OCI-LY7 (cell line): ENCODE measurements at regions not wholly inside any gene's neighbourhood (a gene's known extent, or its start where the extent isn't known, plus 50 kb on each side); places are given as distances from the start of the nearest gene placed in this dataset.

Experiments
- BruUV-seq: library from RNA; stranded (reverse); fragments of 400-500 nt; replicated peaks from 2 replicates; lab custom pipeline; 2021; lab: Mats Ljungman, UMichigan
- CTCF ChIA-PET: fragments of 300-600 bp; sonication (Branson Sonifier 250); formaldehyde crosslinking; loops from one replicate; lab custom pipeline; 2022; ENCODE audit warnings: antibody characterized with exemption; ENCODE audit not compliant: unreplicated experiment; lab: Charles Lee
- POLR2A ChIA-PET: fragments of 300-600 bp; sonication (Branson Sonifier 250); formaldehyde crosslinking; loops from one replicate; lab custom pipeline; 2022; ENCODE audit warnings: antibody characterized with exemption; lab: Charles Lee
- DNase-seq: peaks from one replicate; pipeline ENCODE4 v3.0.0-alpha.2; 2015; ENCODE audit warnings: low spot score
- H2AFZ ChIP-seq: fragments of 200-600 bp; sonication (generic), shearing (Covaris generic); 2 replicates; pipeline ENCODE4 v1.6.1; 2014; ENCODE audit warnings: mild to moderate bottlenecking, antibody characterized with exemption, low read length, moderate library complexity
- H3K27ac ChIP-seq: fragments of 200-600 bp; sonication (generic); 2 replicates; pipeline ENCODE4 v1.5.1; 2014; ENCODE audit warnings: mixed run types, low read depth, mild to moderate bottlenecking, moderate library complexity, low read length, inconsistent platforms; ENCODE audit not compliant: poor library complexity, severe bottlenecking
- H3K36me3 ChIP-seq: fragments of 200-600 bp; sonication (generic); 2 replicates; pipeline ENCODE4 v1.6.1; 2014; ENCODE audit warnings: mild to moderate bottlenecking, antibody characterized with exemption, low read length, moderate library complexity, mixed read lengths; ENCODE audit not compliant: insufficient read depth
- H3K4me1 ChIP-seq: fragments of 200-600 bp; sonication (generic); 2 replicates; pipeline ENCODE4 v1.5.1; 2014; ENCODE audit warnings: mild to moderate bottlenecking, low read length; ENCODE audit not compliant: insufficient read depth, poor library complexity, severe bottlenecking
- H3K4me2 ChIP-seq: fragments of 200-600 bp; sonication (generic); 2 replicates; pipeline ENCODE4 v1.6.1; 2014; ENCODE audit warnings: mild to moderate bottlenecking, low read length
- H3K4me3 ChIP-seq: fragments of 200-600 bp; sonication (generic); 2 replicates; pipeline ENCODE4 v1.5.1; 2014; ENCODE audit warnings: mild to moderate bottlenecking, low read depth, low read length; ENCODE audit not compliant: poor library complexity, severe bottlenecking
- H3K79me2 ChIP-seq: fragments of 200-600 bp; sonication (generic); 2 replicates; pipeline ENCODE4 v1.6.1; 2016; ENCODE audit warnings: low read depth, mild to moderate bottlenecking, low read length, moderate library complexity, mixed read lengths; ENCODE audit not compliant: insufficient read depth
- H3K9me2 ChIP-seq: fragments of 200-600 bp; sonication (generic); 2 replicates; pipeline ENCODE4 v1.6.1; 2016; ENCODE audit warnings: mild to moderate bottlenecking, low read length, mixed read lengths; ENCODE audit not compliant: insufficient read depth
- H3K9me3 ChIP-seq: fragments of 200-600 bp; sonication (generic); 2 replicates; pipeline ENCODE4 v1.6.1; 2014; ENCODE audit warnings: mild to moderate bottlenecking, mixed run types, low read length, mixed read lengths
- H4K20me1 ChIP-seq: fragments of 200-600 bp; sonication (generic); 2 replicates; pipeline ENCODE4 v1.6.1; 2014; ENCODE audit warnings: mild to moderate bottlenecking, antibody characterized with exemption, low read length, moderate library complexity, mixed read lengths; ENCODE audit not compliant: insufficient read depth
- EZH2phosphoT487 ChIP-seq: fragments of 200-600 bp; sonication (generic); IDR thresholded peaks from 2 replicates; pipeline ENCODE4 v1.6.1; 2018; ENCODE audit warnings: low read depth, borderline replicate concordance, mild to moderate bottlenecking, mixed run types, antibody characterized with exemption, low read length, moderate library complexity, mixed read lengths
- intact Hi-C: fragments of 100-400 bp; cut with micrococcal nuclease; formaldehyde crosslinking; loops from one replicate; pipeline ENCODE4 v1.10.0; 2022; ENCODE audit not compliant: unreplicated experiment
- TF ChIP-seq, protein P1 (sequence below): fragments of 200-600 bp; sonication (generic); conservative IDR thresholded peaks from 2 replicates; pipeline ENCODE4 v1.5.1; 2014; ENCODE audit warnings: mild to moderate bottlenecking, antibody characterized with exemption, low read length, moderate library complexity, mixed read lengths

- Histone ChIP-seq H3K4me2 (no peak overlapping the region), H3K4me3 (no peak overlapping the region), H3K79me2 (no peaks in the 10 kb centered on the region), H4K20me1 (no peaks in the 10 kb centered on the region), H2AFZ (no peak overlapping the region), H3K27ac (no peak overlapping the region), H3K4me1 (no peaks in the 10 kb centered on the region), H3K36me3 (no peaks in the 10 kb centered on the region), H3K9me3 (no peaks in the 10 kb centered on the region), H3K9me2 (no peaks in the 10 kb centered on the region)
- POLR2A ChIA-PET: interaction anchor here (1.1 kb wide), 1 partner anchor 9 kb away, joined by 3 read pairs; no protein-coding TSS in a partner anchor
- TF ChIP-seq EZH2phosphoT487: no peak
- TF ChIP-seq, protein P1, sequence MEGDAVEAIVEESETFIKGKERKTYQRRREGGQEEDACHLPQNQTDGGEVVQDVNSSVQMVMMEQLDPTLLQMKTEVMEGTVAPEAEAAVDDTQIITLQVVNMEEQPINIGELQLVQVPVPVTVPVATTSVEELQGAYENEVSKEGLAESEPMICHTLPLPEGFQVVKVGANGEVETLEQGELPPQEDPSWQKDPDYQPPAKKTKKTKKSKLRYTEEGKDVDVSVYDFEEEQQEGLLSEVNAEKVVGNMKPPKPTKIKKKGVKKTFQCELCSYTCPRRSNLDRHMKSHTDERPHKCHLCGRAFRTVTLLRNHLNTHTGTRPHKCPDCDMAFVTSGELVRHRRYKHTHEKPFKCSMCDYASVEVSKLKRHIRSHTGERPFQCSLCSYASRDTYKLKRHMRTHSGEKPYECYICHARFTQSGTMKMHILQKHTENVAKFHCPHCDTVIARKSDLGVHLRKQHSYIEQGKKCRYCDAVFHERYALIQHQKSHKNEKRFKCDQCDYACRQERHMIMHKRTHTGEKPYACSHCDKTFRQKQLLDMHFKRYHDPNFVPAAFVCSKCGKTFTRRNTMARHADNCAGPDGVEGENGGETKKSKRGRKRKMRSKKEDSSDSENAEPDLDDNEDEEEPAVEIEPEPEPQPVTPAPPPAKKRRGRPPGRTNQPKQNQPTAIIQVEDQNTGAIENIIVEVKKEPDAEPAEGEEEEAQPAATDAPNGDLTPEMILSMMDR: no peak
- intact Hi-C loops: no loop called here
- CTCF ChIA-PET: no interaction called here
- no TSS peak for BruUV-seq
- no peak for DNase-seq
These were observed 550.2 kb upstream of the MIR17HG start for GRCh38 chr13:90797335-90797734.

DNA sequence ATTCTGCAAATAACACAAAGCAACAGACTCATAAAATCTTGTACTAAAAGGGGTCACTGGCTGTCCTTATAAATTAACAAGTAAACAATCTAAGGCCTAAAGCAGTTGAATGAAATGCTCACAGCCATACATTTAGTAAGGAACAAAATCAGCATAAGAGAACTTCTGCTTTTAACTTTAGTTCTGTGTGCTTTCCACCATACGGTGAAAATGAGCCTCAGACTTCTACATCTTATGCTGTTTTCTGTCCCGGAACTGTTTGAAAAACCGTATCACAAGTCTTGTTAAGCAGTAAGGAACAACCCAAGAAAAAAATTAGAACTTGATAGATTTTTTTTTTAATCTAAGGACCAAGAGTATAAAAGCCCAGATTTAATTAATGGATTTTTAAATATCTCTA, 549.1 kb upstream of the MIR17HG start:
- BruUV-seq: no TSS peak
- POLR2A ChIA-PET: no interaction called here
- CTCF ChIA-PET: no interaction called here
- Histone ChIP-seq H3K79me2 (no peaks in the 10 kb centered on the region), H3K4me3 (no peak overlapping the region), H3K9me3 (no peaks in the 10 kb centered on the region), H3K9me2 (no peaks in the 10 kb centered on the region), H3K4me2 (no peak overlapping the region), H2AFZ (no peak overlapping the region), H3K27ac (no peak overlapping the region), H3K36me3 (no peaks in the 10 kb centered on the region), H4K20me1 (no peaks in the 10 kb centered on the region), H3K4me1 (no peaks in the 10 kb centered on the region)
- intact Hi-C loops: no loop called here
- no peak for DNase-seq
- TF ChIP-seq, protein P1: no peak
- no peak for TF ChIP-seq EZH2phosphoT487

DNA sequence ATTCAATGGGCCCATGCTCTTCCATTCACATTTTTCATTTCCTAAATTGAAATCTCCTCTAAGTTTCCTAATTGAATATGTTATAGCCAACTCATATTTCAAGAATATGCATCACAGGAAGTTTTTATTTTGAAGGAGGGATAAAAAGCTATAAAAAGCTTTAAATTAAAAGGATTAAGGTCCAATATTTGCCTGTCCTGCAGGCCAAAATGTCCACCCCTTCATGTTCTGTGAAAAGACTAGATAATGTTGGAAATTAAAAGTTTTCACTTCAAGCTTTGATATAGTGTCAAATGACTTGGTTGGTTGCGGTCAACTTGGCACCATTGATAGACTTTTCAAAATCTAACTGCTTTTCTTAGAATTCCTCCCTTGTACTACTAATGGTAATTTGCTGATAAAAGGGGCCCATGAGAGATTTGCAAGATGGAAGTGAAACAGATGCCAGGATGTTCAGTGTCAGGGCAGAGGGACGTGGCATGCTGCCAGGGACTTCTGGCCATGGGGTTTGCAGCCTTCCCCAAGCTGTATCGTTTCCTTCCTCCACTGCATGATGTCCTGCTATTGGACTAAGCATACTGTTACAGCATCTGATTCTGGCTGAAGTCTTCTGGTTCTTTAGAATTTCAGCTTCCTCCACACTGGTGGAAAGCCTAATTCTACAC, 547.3 kb upstream of the MIR17HG start:
- BruUV-seq: no TSS peak
- no peak overlapping the region for H2AFZ ChIP-seq
- no peak for DNase-seq
- H3K4me3 ChIP-seq: no peak overlapping the region
- H3K9me2 ChIP-seq: no peaks in the 10 kb centered on the region
- no peaks in the 10 kb centered on the region for H3K4me1 ChIP-seq
- TF ChIP-seq, protein P1: no peak
- TF ChIP-seq EZH2phosphoT487: no peak
- no peaks in the 10 kb centered on the region for H3K9me3 ChIP-seq
- intact Hi-C loops: no loop called here
- CTCF ChIA-PET: no interaction called here
- no peaks in the 10 kb centered on the region for H3K36me3 ChIP-seq
- no peak overlapping the region for H3K27ac ChIP-seq
- POLR2A ChIA-PET: interaction anchor here (0.5 kb wide), 2 partner anchors 11 to 130 kb away, joined by 3 read pairs; no protein-coding TSS in a partner anchor
- no peaks in the 10 kb centered on the region for H4K20me1 ChIP-seq
- H3K4me2 ChIP-seq: no peak overlapping the region
- no peaks in the 10 kb centered on the region for H3K79me2 ChIP-seq
